ENCODE measurements at regions not wholly inside any gene's neighbourhood (a gene's known extent, or its start where the extent isn't known, plus 50 kb on each side); places are given as distances from the start of the nearest gene placed in this dataset.

- DNase-seq (ENCODE audit: low read depth, low spot score) = no peak
- H3K27ac ChIP-seq = no peak overlapping the region
Observed at GRCh38 chr1:182141040-182141439, 79.5 kb upstream of the ZNF648 start.

- DNase-seq (ENCODE audit: low read depth, low spot score) = no peak
- no peak overlapping the region for H3K27ac ChIP-seq
Observed at GRCh38 chr1:182139496-182139895, 78.0 kb upstream of the ZNF648 start.

GRCh38 chr1:182137546-182137945 lies 76.0 kb upstream of the ZNF648 start:
- no peak for DNase-seq (ENCODE audit: low read depth, low spot score)
- H3K27ac ChIP-seq = no peak overlapping the region

- H3K27ac ChIP-seq = no peak overlapping the region
- DNase-seq (ENCODE audit: low read depth, low spot score) = no peak
Observed at GRCh38 chr1:182135946-182136345, 74.4 kb upstream of the ZNF648 start.

- no peak overlapping the region for H3K27ac ChIP-seq
- DNase-seq (ENCODE audit: low read depth, low spot score) = no peak
Observed at GRCh38 chr1:182134257-182134656, 72.7 kb upstream of the ZNF648 start.

- no peak overlapping the region for H3K27ac ChIP-seq
- no peak for DNase-seq (ENCODE audit: low read depth, low spot score)
Observed at GRCh38 chr1:182133181-182133580, 71.7 kb upstream of the ZNF648 start.

- H3K27ac ChIP-seq = no peak overlapping the region
- no peak for DNase-seq (ENCODE audit: low read depth, low spot score)
Observed at GRCh38 chr1:182129398-182129797, 67.9 kb upstream of the ZNF648 start.

GRCh38 chr1:182128502-182128901 lies 67.0 kb upstream of the ZNF648 start:
- no peak overlapping the region for H3K27ac ChIP-seq
- DNase-seq (ENCODE audit: low read depth, low spot score) = no peak

GRCh38 chr1:182127656-182128055 lies 66.1 kb upstream of the ZNF648 start:
- no peak for DNase-seq (ENCODE audit: low read depth, low spot score)
- no peak overlapping the region for H3K27ac ChIP-seq

- DNase-seq (ENCODE audit: low read depth, low spot score) = no peak
- H3K27ac ChIP-seq = no peak overlapping the region
Observed at GRCh38 chr1:182126272-182126800, 64.8 kb upstream of the ZNF648 start.

GRCh38 chr1:182122913-182123260 lies 61.4 kb upstream of the ZNF648 start:
- H3K27ac ChIP-seq = no peak overlapping the region
- no peak for DNase-seq (ENCODE audit: low read depth, low spot score)

GRCh38 chr1:182122256-182122912 lies 60.9 kb upstream of the ZNF648 start:
- DNase-seq (ENCODE audit: low read depth, low spot score) = no peak

GRCh38 chr1:182121787-182122186 lies 60.3 kb upstream of the ZNF648 start:
- H3K27ac ChIP-seq = no peak overlapping the region

More at GRCh38 chr1:182122256-182122912, 60.9 kb upstream of the ZNF648 start:
- H3K27ac ChIP-seq = no peak overlapping the region

GRCh38 chr1:182120411-182121258 lies 59.1 kb upstream of the ZNF648 start:
- H3K27ac ChIP-seq = no peak overlapping the region
- no peak for DNase-seq (ENCODE audit: low read depth, low spot score)

More at GRCh38 chr1:182121787-182122186, 60.3 kb upstream of the ZNF648 start:
- DNase-seq (ENCODE audit: low read depth, low spot score) = no peak

GRCh38 chr1:182119631-182120030 lies 58.1 kb upstream of the ZNF648 start:
- DNase-seq (ENCODE audit: low read depth, low spot score) = no peak
- no peak overlapping the region for H3K27ac ChIP-seq

- no peak for DNase-seq (ENCODE audit: low read depth, low spot score)
- H3K27ac ChIP-seq = no peak overlapping the region
Observed at GRCh38 chr1:182118851-182119250, 57.3 kb upstream of the ZNF648 start.

- H3K27ac ChIP-seq = no peak overlapping the region
- no peak for DNase-seq (ENCODE audit: low read depth, low spot score)
Observed at GRCh38 chr1:182114627-182115023, 53.1 kb upstream of the ZNF648 start.

- H3K27ac ChIP-seq = no peak overlapping the region
- no peak for DNase-seq (ENCODE audit: low read depth, low spot score)
Observed at GRCh38 chr1:182113879-182114626, 52.5 kb upstream of the ZNF648 start.

- H3K27ac ChIP-seq = no peak overlapping the region
- no peak for DNase-seq (ENCODE audit: low read depth, low spot score)
Observed at GRCh38 chr1:182111496-182111895, 50.0 kb upstream of the ZNF648 start.

Data from epithelial cell of prostate (primary cell).